ENCODE measurements at regions not wholly inside any gene's neighbourhood (a gene's known extent, or its start where the extent isn't known, plus 50 kb on each side); places are given as distances from the start of the nearest gene placed in this dataset.

GRCh38 chr7:110592557-110592956 lies 498.4 kb upstream of the LRRN3 start:
- no peak for DNase-seq

DNA sequence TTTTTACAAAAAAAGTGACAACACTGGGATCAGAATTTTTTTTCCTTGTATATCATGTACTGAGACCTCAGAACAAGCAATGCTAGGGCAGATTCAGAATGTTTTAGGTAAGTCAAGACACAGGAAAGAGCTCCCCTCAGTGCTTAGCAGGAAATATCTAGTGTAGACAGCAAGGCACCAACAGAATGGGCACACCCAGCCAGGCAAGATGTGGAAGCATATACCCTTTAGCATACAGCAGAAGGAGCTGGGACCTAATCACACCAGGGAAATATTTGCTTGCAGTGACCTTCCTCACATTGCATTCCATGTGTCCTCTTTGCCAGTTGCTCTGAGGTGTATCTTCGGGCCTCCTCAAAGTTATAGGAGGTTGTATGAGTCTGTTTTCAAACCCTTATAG lies 497.6 kb upstream of the LRRN3 start:
- DNase-seq, result no peak

DNA sequence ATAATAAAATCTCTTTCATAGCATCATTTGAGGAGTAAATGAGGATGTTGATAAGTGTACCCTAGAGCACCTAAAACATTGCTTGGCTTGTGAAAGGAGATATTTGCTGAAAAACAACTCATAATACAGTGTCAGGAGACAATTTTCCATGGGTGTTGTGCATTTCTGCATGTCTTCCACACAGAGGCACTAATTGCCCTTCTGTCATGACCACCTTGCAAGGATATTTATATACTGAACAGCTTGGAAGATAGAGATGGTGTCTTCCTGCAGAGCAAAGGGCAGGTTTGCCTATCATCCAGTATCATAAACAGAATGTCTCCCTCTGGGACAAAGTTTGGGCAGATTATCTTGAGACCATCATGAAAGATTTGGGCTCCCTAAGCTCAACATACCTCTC lies 495.2 kb upstream of the LRRN3 start:
- DNase-seq, result no peak

GRCh38 chr7:110600956-110601355 lies 490.0 kb upstream of the LRRN3 start:
- no peak for DNase-seq

DNA sequence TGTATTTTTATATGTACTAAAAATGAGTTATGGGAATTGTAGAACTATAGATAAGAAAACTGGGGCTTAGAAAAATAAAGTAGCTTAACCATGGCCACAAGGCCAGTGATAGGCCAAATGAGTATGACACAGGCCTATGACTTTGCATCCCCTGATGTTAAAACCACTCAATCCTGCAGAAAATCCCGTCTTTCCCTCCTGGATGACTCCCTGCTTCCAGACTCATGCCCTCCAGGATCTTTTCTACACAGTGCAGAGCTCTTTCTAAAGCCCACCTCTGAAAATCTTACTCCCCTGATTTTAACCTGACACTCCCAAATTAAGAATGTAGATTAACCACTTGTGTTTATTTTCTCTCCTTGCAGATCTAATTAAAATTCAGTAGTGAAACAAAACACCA lies 489.2 kb upstream of the LRRN3 start:
- DNase-seq, result no peak

DNA sequence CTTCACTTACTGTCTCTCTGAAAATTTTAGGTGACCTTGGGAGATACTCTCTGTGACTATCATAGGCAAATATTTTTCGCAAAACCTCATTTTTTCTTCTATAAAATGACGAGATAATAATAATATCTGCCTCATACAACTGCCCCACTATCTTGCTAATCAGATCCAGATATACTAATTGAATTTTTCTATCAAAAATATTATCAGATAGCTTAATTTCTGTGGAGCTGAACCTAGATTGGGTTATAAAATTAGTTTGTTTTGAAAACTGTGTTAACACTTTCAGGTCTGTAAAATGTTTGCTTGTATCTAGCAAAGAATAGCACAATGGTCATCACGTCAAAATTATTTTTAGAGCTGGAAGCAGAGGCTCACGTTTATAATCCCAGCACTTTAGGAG lies 486.7 kb upstream of the LRRN3 start:
- no peak for DNase-seq

DNA sequence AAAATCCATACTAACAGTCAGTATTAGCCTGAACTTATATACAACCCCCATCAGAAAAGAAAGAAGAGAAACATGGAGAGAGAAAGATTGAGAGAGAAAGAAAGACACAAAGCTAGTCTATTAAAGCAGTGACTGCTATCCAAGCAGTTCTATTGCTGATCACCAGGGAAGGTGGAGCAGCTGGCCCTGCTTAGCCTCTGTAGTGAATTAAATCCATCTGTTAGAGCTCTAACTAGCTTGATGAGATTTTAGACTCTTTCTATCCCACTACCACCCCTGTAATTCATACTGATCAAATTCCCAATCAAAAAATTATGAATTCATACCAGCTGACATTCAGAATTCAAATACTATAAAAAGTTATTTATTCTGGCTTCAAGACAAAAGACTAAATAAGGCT lies 486.0 kb upstream of the LRRN3 start:
- no peak for DNase-seq

DNA sequence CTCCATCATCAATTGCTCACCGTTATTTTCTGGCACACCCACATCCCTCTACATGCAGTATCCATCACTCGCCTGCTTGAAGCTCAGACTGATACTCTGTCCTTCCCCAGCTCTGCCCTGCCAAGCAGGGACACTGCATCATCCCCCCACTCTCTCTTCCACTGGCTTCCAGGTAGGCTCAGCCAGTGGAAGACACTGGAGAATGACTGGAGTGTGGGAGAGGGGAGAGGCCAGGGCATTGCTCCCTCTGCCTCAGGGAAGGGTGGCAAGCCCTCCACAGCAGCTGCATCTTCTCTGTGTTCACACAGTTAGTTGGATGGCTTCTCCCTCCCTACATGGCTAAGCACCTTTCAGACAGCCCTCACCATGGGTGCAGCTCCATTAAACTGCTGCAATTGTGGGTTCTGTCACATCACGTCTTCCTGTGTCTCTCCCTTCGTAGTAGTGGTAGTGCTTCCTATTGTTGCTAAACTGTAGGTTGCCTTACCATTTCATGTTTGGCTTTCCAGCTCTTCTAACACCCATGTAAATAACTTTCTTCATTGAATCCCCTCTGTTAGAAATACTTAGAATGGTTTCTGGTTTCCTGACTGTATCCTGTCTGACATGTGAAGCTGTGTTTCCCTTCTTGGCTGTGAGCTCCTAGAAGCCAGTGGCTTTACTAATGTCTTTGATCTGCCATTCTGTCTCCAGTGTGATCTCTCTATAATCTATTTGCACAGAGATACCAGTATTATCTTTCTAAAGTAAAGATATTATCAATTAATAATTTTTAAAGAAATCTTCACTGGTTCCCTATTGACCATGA lies 483.7 kb upstream of the LRRN3 start:
- DNase-seq, result no peak

DNA sequence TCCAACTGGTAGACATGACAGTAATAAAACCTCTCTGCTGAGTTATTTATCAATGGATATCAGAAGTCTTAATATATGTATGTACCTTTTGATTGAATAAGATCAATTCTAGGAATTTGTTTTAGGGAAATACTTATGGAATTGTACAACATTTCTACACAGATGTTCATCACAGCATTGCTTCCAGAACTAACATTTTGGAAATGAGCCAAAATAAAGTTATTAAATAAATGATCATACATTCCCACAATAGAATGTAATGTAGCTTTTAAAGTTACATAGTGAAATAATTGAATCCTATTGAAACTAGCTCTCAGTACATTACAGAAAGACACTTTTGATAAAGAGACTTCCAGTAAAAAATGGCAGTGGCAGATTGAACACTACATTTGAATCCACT lies 481.6 kb upstream of the LRRN3 start:
- no peak for DNase-seq

DNA sequence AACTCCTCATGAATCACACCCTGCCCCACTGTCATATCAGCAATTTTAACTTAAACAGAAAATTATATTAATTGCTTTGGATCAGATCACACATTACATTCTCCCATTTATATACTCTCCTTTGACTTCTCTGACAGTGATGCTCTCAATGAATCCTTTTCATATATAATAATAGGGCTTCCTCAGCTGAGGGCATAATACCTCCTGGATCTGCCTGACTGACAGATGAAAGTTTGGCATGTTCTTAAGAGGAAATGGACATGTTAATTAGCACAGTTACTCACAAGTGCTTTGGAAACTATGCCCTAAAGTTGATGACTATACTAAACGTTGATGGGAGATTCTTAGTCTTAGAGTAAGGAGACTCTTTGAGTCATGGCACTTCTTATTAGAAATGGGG lies 478.2 kb upstream of the LRRN3 start:
- DNase-seq, result no peak

Data from right kidney (tissue), 1 donor.